Ascending aorta (tissue), 2 donors: ENCODE measurements at regions not wholly inside any gene's neighbourhood (a gene's known extent, or its start where the extent isn't known, plus 50 kb on each side); places are given as distances from the start of the nearest gene placed in this dataset.

Experiments
- DNase-seq, 2 donors: peaks; one replicate each; pipeline ENCODE4 v3.0.0-alpha.2; 2019; ENCODE audit warnings: low spot score in 2 of 2
- H3K27ac ChIP-seq, 2 donors: fragments of 200-600 bp; sonication (generic); one replicate each; pipeline ENCODE4 v1.5.1; 2016 to 2017; ENCODE audit warnings: mild to moderate bottlenecking in 1 of 2
- H3K27me3 ChIP-seq: fragments of 200-600 bp; sonication (generic); one replicate; pipeline ENCODE4 v1.5.1; 2017
- H3K36me3 ChIP-seq, 2 donors: fragments of 200-600 bp; sonication (generic); one replicate each; pipeline ENCODE4 v1.5.1; 2016
- H3K4me1 ChIP-seq, 2 donors: fragments of 200-600 bp; sonication (generic); one replicate each; pipeline ENCODE4 v1.5.1; 2016 to 2017; ENCODE audit warnings: mild to moderate bottlenecking in 1 of 2
- H3K4me3 ChIP-seq, 2 donors: fragments of 200-600 bp; sonication (generic); one replicate each; pipeline ENCODE4 v1.5.1; 2016 to 2017; ENCODE audit warnings: mild to moderate bottlenecking in 1 of 2
- H3K9me3 ChIP-seq, 2 donors: fragments of 200-600 bp; sonication (generic); one replicate each; pipeline ENCODE4 v1.5.1; 2016
- intact Hi-C: fragments of 100-400 bp; cut with DNase I; formaldehyde crosslinking; loops from one replicate; pipeline ENCODE4 v1.15.1; 2023
- TF ChIP-seq, protein P1 (sequence below), 3 experiments: fragments of 200-600 bp in 2 of 3; fragments of 450-650 bp in 1 of 3; sonication (generic) in 2 of 3; IDR thresholded peaks; one replicate each; pipeline ENCODE4 v1.5.1; 2016 to 2019; ENCODE audit warnings: antibody characterized with exemption in 3 of 3, mild to moderate bottlenecking in 1 of 3, moderate library complexity in 1 of 3

DNA sequence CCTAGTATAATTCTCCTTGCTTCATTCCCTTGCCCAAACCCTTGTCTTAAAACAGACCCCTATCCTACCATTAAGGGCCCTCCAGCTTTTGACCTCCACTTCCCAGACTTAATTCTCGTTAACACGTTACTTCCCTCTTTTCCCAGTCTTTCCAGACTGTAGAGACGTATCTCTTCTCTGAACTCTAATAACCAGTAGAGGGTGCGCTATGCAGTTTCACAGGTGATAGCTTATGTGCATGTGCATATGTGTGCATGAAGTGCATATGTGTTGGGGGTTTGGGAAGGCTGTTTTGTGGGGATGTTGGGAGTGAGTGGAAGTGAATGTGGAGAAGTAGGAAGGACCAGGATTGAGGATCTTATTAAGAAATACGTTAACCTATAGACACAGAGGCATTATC lies 78.1 kb upstream of the CCDC190 start:
- TF ChIP-seq, protein P1, sequence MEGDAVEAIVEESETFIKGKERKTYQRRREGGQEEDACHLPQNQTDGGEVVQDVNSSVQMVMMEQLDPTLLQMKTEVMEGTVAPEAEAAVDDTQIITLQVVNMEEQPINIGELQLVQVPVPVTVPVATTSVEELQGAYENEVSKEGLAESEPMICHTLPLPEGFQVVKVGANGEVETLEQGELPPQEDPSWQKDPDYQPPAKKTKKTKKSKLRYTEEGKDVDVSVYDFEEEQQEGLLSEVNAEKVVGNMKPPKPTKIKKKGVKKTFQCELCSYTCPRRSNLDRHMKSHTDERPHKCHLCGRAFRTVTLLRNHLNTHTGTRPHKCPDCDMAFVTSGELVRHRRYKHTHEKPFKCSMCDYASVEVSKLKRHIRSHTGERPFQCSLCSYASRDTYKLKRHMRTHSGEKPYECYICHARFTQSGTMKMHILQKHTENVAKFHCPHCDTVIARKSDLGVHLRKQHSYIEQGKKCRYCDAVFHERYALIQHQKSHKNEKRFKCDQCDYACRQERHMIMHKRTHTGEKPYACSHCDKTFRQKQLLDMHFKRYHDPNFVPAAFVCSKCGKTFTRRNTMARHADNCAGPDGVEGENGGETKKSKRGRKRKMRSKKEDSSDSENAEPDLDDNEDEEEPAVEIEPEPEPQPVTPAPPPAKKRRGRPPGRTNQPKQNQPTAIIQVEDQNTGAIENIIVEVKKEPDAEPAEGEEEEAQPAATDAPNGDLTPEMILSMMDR (IDR thresholded peaks at IDR 0.05), result no peak
- intact Hi-C loops, result no loop called here
- DNase-seq, result no peak
- no peaks in the 10 kb centered on the region for H3K4me1 ChIP-seq
- no peaks in the 10 kb centered on the region for H3K9me3 ChIP-seq
- H3K27me3 ChIP-seq, result no peaks in the 10 kb centered on the region
- H3K36me3 ChIP-seq, result no peaks in the 10 kb centered on the region
- no peak overlapping the region for H3K4me3 ChIP-seq
- no peak overlapping the region for H3K27ac ChIP-seq

DNA sequence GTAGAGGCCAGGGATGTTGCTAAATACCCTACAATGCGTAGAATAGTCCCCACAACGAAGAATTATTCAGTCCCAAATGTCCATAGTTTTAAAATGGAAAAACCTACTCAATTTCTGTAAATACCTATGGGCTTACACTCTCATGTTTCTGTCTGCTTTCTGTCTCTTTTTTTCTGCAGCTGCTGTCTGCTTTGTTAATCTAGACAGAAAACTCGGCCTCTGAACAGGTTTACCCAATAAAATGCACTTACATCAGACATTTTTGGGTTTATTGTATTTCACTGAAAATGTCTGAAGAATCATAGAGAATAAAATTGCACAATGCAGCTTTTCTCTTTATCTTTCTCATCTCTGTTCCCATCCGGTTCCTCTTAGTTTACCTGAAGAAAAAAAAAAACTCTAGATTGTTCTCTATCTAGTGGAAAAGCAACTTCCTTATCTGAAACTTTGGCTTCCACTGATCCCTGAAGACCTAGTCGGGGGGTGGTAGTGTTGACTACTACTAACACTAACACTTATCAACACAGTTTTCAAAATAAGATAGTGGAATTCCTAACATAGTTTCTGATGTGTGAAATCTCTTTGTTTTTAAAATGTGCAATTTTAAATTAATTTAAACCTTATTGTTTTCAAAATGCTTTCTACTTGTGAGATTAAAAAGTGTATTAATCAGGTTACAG lies 76.9 kb upstream of the CCDC190 start:
- H3K4me1 ChIP-seq, result no peaks in the 10 kb centered on the region
- H3K27ac ChIP-seq, result no peak overlapping the region
- H3K9me3 ChIP-seq, result no peaks in the 10 kb centered on the region
- TF ChIP-seq, protein P1 (IDR thresholded peaks at IDR 0.05), result no peak
- no peaks in the 10 kb centered on the region for H3K27me3 ChIP-seq
- no peak for DNase-seq
- no peak overlapping the region for H3K4me3 ChIP-seq
- intact Hi-C loops, result no loop called here
- H3K36me3 ChIP-seq, result no peaks in the 10 kb centered on the region

DNA sequence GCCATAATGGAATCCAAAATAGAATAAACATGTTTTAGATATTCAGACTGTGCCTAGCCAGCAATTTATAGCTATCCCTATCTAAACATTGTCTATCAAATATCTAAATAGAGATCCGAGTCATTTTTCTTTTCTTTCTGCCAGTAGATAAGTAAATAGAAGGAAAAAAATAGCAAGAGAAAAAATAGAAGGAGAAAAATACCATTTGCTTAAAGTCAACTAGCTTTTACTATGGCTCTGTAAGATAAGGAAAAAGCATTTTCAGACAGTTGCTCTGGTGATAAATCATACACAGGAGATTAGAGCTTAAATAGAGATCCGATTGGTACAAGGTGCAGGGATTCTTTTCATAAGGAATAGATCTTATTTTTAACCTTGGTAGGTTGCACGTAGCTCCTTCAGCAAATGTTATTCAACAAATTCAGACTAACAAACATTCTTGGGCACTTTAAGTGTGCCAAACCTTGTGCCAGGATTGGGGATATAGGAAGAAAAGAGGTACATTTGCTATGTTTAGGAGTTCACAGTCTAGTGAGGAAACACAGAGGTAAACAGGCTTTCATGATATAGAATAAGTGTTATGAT lies 70.1 kb upstream of the CCDC190 start:
- Histone ChIP-seq H3K27ac (peak overlapping the region; percentile 31 to 52), H3K4me1 (peaks cover 0 to 16% of the 10 kb centered on the region in 2 donors), H3K27me3 (no peaks in the 10 kb centered on the region), H3K36me3 (no peaks in the 10 kb centered on the region), H3K9me3 (no peaks in the 10 kb centered on the region), H3K4me3 (no peak overlapping the region)
- DNase-seq, result no peak
- intact Hi-C loops, result no loop called here
- TF ChIP-seq, protein P1 (IDR thresholded peaks at IDR 0.05), result no peak

DNA sequence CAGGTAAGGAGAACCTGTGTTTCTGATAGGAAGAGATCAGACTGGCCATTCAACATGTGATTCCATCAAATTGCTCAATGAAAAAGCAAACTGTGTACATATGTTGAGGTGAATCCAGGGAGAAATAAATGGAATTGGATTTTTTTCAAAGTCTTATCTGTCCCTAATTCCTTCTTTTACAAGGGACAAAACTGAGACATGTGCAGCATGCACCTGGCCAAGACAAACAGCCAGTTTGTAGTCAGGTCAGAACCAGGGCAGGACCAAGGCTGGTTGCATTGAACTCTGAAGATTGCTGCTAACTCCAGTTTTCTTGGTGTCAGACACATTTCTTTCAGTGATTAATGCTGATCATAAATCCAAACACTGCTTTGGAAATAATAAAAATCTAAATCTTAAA lies 69.6 kb upstream of the CCDC190 start:
- Histone ChIP-seq H3K36me3 (no peaks in the 10 kb centered on the region), H3K27me3 (no peaks in the 10 kb centered on the region), H3K4me3 (no peak overlapping the region), H3K27ac (peak overlapping the region in 1 of 2 donors; percentile 52), H3K4me1 (peaks cover 0 to 16% of the 10 kb centered on the region in 2 donors), H3K9me3 (no peaks in the 10 kb centered on the region)
- intact Hi-C loops, result no loop called here
- DNase-seq, result no peak
- TF ChIP-seq, protein P1 (IDR thresholded peaks at IDR 0.05), result no peak

DNA sequence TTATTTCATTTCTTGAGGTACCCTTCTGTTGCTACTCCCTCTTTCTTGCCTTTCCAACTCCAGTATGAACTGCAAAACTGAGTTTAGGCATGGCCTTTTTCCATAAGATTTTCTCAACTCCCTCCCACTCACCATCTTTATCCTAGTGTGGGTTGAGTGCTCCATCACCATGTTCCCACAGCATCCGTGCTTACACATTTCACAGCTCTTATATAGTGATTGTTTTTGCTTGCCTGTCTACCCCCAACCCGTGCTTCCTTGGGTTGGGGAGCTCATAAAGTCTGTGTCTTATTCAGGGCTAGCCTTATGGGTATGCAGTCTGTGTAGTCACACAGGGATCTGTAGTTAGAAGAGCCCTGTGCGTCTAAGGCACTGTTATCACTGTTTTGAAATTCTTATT lies 68.2 kb upstream of the CCDC190 start:
- no peaks in the 10 kb centered on the region for H3K27me3 ChIP-seq
- H3K9me3 ChIP-seq, result no peaks in the 10 kb centered on the region
- no peaks in the 10 kb centered on the region for H3K36me3 ChIP-seq
- peaks cover 0 to 16% of the 10 kb centered on the region in 2 donors for H3K4me1 ChIP-seq
- H3K27ac ChIP-seq, result no peak overlapping the region
- TF ChIP-seq, protein P1 (IDR thresholded peaks at IDR 0.05), result no peak
- intact Hi-C loops, result no loop called here
- no peak for DNase-seq
- no peak overlapping the region for H3K4me3 ChIP-seq
